T-cell (primary cell): ENCODE measurements at regions not wholly inside any gene's neighbourhood (a gene's known extent, or its start where the extent isn't known, plus 50 kb on each side); places are given as distances from the start of the nearest gene placed in this dataset.

Source experiments
- ATAC-seq, 4 experiments: fragments of 200-7000 bp in 3 of 4; fragments of 150-1000 bp in 1 of 4; cut with Tn5 transposase; replicated peaks in 1 of 4; 1 replicate in 3 of 4; 2 replicates in 1 of 4; pipeline ENCODE4 v1.10.0; 2021; ENCODE audit warnings: moderate library complexity in 3 of 4, mild to moderate bottlenecking in 2 of 4, moderate number of reproducible peaks in 1 of 4
- CTCF ChIA-PET, 2 donors: fragments of 300-600 bp; sonication (Branson Sonifier 250); formaldehyde crosslinking; loops; one replicate each; lab custom pipeline; 2022; ENCODE audit warnings: antibody characterized with exemption in 2 of 2; lab: Charles Lee
- POLR2A ChIA-PET, 2 donors: fragments of 300-600 bp; sonication (Branson Sonifier 250); formaldehyde crosslinking; loops; one replicate each; lab custom pipeline; 2022; ENCODE audit warnings: antibody characterized with exemption in 2 of 2; lab: Charles Lee
- DNase-seq, 35 experiments: peaks; one replicate each; pipeline versions ENCODE4 v3.0.0 to v3.0.0-alpha.2; 2013 to 2023
- H3K27ac ChIP-seq: one replicate; pipeline ENCODE4 v1.5.1; 2013; ENCODE audit warnings: low read length
- H3K27me3 ChIP-seq, 2 experiments: replicated peaks in 1 of 2; 1 replicate in 1 of 2; 2 replicates in 1 of 2; pipeline versions ENCODE4 v1.6.1 to v1.7.0; 2013; ENCODE audit warnings: low read length in 1 of 2, mixed read lengths in 1 of 2; ENCODE audit not compliant: control insufficient read depth in 2 of 2, insufficient read depth in 2 of 2; ENCODE audit errors: extremely low read depth in 1 of 2
- H3K36me3 ChIP-seq, 2 donors: 1 replicate in 1 of 2; 2 replicates in 1 of 2; pipeline versions ENCODE4 v1.6.1 to v1.7.0; 2013; ENCODE audit warnings: low read length in 1 of 2; ENCODE audit not compliant: control insufficient read depth in 2 of 2, insufficient read depth in 1 of 2; ENCODE audit errors: extremely low read depth in 1 of 2
- H3K4me1 ChIP-seq, 2 experiments: 1 replicate in 1 of 2; 2 replicates in 1 of 2; pipeline versions ENCODE4 v1.6.1 to v1.7.0; 2013; ENCODE audit warnings: low read length in 2 of 2, mixed read lengths in 1 of 2; ENCODE audit not compliant: insufficient read depth in 2 of 2, control insufficient read depth in 1 of 2; ENCODE audit errors: extremely low read depth in 1 of 2
- H3K4me3 ChIP-seq, 2 donors: 1 replicate in 1 of 2; 2 replicates in 1 of 2; pipeline versions ENCODE4 v1.5.1 to v1.7.0; 2013; ENCODE audit warnings: mild to moderate bottlenecking in 2 of 2, low read length in 1 of 2, moderate library complexity in 1 of 2; ENCODE audit not compliant: control insufficient read depth in 1 of 2; ENCODE audit errors: extremely low read depth in 1 of 2
- H3K9me3 ChIP-seq: 2 replicates; pipeline ENCODE4 v1.7.0; 2013
- H3K27ac Mint-ChIP-seq, 2 donors: one replicate each; pipeline ENCODE4 v1.8.0; 2020 to 2021; ENCODE audit warnings: mild to moderate bottlenecking in 2 of 2, mixed read lengths in 2 of 2
- H3K27me3 Mint-ChIP-seq, 2 donors: one replicate each; pipeline ENCODE4 v1.8.0; 2021 to 2022; ENCODE audit warnings: mixed read lengths in 2 of 2
- H3K36me3 Mint-ChIP-seq: one replicate; pipeline ENCODE4 v1.8.0; 2021; ENCODE audit warnings: mixed read lengths
- H3K4me1 Mint-ChIP-seq, 3 donors: one replicate each; pipeline ENCODE4 v1.8.0; 2020 to 2022; ENCODE audit warnings: mixed read lengths in 3 of 3, mild to moderate bottlenecking in 1 of 3
- H3K4me3 Mint-ChIP-seq, 3 donors: one replicate each; pipeline ENCODE4 v1.8.0; 2020 to 2022; ENCODE audit warnings: mild to moderate bottlenecking in 3 of 3, mixed read lengths in 3 of 3, moderate library complexity in 3 of 3
- H3K9me3 Mint-ChIP-seq, 3 donors: one replicate each; pipeline ENCODE4 v1.8.0; 2020 to 2022; ENCODE audit warnings: mixed read lengths in 3 of 3
- WGBS: methylation state at CpG from one replicate; pipeline ENCODE4 v1.1.5; 2013; ENCODE audit warnings: missing lambda C conversion rate; ENCODE audit not compliant: insufficient coverage; 5-methylcytosine and 5-hydroxymethylcytosine counted together

DNA sequence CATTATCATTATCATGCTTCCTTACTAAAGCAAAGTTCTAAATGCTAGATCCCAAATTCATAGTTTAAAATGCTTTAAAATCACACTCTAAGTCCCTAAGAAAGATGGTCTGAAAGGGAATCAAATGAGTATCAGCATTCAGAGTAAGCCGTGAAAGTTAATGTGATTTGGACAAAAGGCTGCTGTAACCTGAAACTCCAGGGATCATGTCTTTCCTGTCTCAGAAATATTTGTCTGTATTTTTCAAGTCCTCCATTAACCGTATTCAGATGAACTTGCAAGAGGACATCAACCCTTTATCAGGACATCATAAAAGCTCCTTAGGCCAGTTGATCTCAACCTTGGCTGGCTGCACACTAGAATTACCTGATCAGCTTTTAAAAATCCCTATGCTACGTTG, 324.3 kb upstream of the PKDCC start:
- Mint-ChIP-seq H3K4me1 (peaks cover 3 to 5% (median 3%) of the 10 kb centered on the region in 3 donors), H3K27ac (no peak overlapping the region), H3K9me3 (no peaks in the 10 kb centered on the region), H3K27me3 (peaks cover 0 to 5% of the 10 kb centered on the region in 2 donors), H3K4me3 (no peak overlapping the region), H3K36me3 (no peaks in the 10 kb centered on the region)
- WGBS = 89% methylated on average over 3 of the region's 3 CpGs
- Histone ChIP-seq H3K9me3 (no peaks in the 10 kb centered on the region), H3K36me3 (no peaks in the 10 kb centered on the region), H3K27ac (no peak overlapping the region), H3K4me3 (no peak overlapping the region), H3K27me3 (no peaks in the 10 kb centered on the region), H3K4me1 (no peaks in the 10 kb centered on the region)
- ChIA-PET CTCF (no interaction called here), POLR2A (no interaction called here)
- DNase-seq = no peak
- no peak for ATAC-seq

DNA sequence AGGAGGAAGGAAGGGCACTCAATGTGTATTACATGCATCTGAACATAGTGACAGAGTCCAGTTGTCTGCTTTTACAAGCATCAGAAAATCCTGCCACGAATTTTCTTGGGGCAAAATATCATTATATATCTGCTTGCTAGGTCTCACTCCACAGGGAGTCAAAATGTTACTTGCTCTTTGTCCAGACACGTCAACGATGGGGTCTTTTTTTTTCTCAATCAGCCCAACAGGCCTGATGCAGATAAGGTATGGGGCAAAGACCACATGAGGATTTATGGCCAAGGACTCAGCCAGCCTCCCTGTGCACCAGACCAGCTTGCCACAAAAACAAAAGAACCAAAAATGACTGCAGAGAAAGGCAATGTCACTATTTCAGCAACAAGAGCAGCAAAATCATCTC, 323.4 kb upstream of the PKDCC start:
- Mint-ChIP-seq H3K27ac (no peak overlapping the region), H3K4me1 (peaks cover 3 to 5% (median 3%) of the 10 kb centered on the region in 3 donors), H3K27me3 (peaks cover 0 to 5% of the 10 kb centered on the region in 2 donors), H3K4me3 (no peak overlapping the region), H3K9me3 (no peaks in the 10 kb centered on the region), H3K36me3 (no peaks in the 10 kb centered on the region)
- ChIA-PET POLR2A (no interaction called here), CTCF (no interaction called here)
- peaks cover 0 to under 1% of the 10 kb centered on the region in 2 experiments for H3K27me3 ChIP-seq
- 48% methylated on average over 3 of the region's 3 CpGs for WGBS
- H3K27ac ChIP-seq = no peak overlapping the region
- no peaks in the 10 kb centered on the region for H3K4me1 ChIP-seq
- H3K36me3 ChIP-seq = no peaks in the 10 kb centered on the region
- H3K4me3 ChIP-seq = no peak overlapping the region
- ATAC-seq (no peak), DNase-seq (no peak)
- no peaks in the 10 kb centered on the region for H3K9me3 ChIP-seq

DNA sequence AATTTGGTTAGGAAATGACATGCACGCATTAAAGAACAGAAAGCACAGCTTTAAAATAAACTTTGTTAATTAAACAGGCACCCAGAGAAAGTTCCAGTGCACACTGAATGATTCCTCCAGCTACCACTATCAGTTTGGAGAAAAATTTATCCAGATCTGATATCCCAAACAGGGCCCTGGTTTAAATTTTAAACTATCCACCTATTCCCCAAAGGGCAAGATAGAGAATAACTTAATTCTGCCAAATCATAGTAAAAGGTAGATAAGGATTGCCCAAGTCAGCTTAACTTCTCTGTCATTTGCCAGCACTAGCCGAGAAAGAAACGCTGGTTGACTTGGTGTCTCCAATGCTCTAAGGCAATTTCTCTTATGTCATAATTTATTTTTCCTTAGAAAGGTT, 321.9 kb upstream of the PKDCC start:
- Mint-ChIP-seq H3K4me3 (no peak overlapping the region), H3K27me3 (peaks cover 0 to 12% of the 10 kb centered on the region in 2 donors), H3K36me3 (no peaks in the 10 kb centered on the region), H3K9me3 (no peaks in the 10 kb centered on the region), H3K27ac (no peak overlapping the region), H3K4me1 (peaks cover 0 to 2% (median 0%) of the 10 kb centered on the region in 3 donors)
- Histone ChIP-seq H3K27me3 (peaks cover 0 to 5% of the 10 kb centered on the region in 2 experiments), H3K4me1 (no peaks in the 10 kb centered on the region), H3K9me3 (no peaks in the 10 kb centered on the region), H3K27ac (no peak overlapping the region), H3K4me3 (no peak overlapping the region), H3K36me3 (no peaks in the 10 kb centered on the region)
- no peak for DNase-seq
- ChIA-PET CTCF (no interaction called here), POLR2A (no interaction called here)
- ATAC-seq = no peak
- WGBS = no CpG with 5 or more reads among the region's 3 CpGs

DNA sequence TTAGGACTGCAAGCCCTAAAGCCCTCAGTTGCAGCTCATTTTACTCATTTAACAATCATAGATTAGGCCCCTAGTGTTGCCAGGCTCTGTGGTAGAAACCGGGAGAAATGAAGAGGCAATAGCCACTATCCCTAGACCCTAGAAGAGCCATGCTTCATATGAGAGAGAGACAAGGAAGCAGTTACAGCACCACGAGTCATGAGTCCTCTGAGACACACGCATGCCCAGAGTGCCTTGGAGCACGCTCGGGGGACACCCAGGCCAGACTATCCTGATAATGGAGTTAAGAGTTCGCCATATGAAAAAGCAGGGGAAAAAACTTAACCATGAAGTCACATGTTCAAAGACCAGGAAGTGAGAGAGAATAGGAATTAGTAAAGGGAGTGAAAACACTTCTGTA, 321.5 kb upstream of the PKDCC start:
- Histone ChIP-seq H3K4me1 (no peaks in the 10 kb centered on the region), H3K4me3 (no peak overlapping the region), H3K27ac (no peak overlapping the region), H3K27me3 (peaks cover 0 to 5% of the 10 kb centered on the region in 2 experiments), H3K9me3 (no peaks in the 10 kb centered on the region), H3K36me3 (no peaks in the 10 kb centered on the region)
- CTCF ChIA-PET = no interaction called here
- Mint-ChIP-seq H3K36me3 (no peaks in the 10 kb centered on the region), H3K9me3 (no peaks in the 10 kb centered on the region), H3K4me1 (no peaks in the 10 kb centered on the region), H3K4me3 (no peak overlapping the region), H3K27me3 (peaks cover 0 to 11% of the 10 kb centered on the region in 2 donors), H3K27ac (no peak overlapping the region)
- 91% methylated on average over 4 of the region's 6 CpGs for WGBS
- DNase-seq (no peak), ATAC-seq (no peak)
- POLR2A ChIA-PET = no interaction called here

DNA sequence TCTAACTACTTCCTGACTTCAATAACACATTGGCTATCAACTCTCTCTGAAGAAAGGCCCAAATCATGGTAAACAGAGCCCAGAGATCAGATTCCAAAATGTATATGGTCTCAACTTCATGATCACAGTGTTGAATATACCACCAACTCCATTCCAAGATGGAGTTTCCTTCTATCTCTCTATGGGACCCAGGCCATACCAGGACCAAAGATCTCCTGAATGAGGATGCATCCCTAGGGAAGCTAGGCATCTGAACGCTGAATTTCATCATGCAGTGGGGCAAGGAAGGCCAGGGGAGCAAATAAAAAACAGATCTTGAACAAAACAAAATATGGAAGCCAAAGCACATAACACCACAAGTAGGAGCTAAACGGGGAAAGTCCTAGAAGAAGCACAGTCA, 320.7 kb upstream of the PKDCC start:
- no peaks in the 10 kb centered on the region for H3K36me3 Mint-ChIP-seq
- POLR2A ChIA-PET = no interaction called here
- Histone ChIP-seq H3K4me3 (no peak overlapping the region), H3K27ac (no peak overlapping the region), H3K9me3 (no peaks in the 10 kb centered on the region), H3K36me3 (no peaks in the 10 kb centered on the region), H3K4me1 (no peaks in the 10 kb centered on the region), H3K27me3 (peaks cover 0 to 5% of the 10 kb centered on the region in 2 experiments)
- DNase-seq (no peak), ATAC-seq (no peak)
- WGBS = no CpG with 5 or more reads among the region's 2 CpGs
- H3K4me3 Mint-ChIP-seq = no peak overlapping the region
- H3K27ac Mint-ChIP-seq = no peak overlapping the region
- H3K4me1 Mint-ChIP-seq = no peaks in the 10 kb centered on the region
- peaks cover 3 to 16% of the 10 kb centered on the region in 2 donors for H3K27me3 Mint-ChIP-seq
- H3K9me3 Mint-ChIP-seq = no peaks in the 10 kb centered on the region
- CTCF ChIA-PET = no interaction called here

DNA sequence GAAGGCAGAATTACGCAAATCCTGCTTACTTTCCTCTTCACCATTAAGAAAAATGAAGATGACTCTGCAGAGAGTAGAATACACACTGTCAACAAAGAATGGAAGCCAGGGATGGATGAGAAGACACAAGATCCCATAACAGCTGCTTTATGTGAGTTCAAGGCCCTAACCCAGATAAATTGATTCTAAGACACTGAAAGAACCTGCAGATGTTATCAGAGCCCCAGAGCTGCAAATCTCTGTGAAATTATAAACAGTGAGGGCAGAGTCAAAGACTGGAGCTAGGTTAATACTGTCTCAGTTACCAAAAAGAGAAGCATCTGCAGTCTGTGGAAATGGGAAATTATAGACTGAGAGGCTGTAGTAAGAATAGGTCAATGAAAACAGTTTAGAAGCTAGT, 320.1 kb upstream of the PKDCC start:
- Mint-ChIP-seq H3K4me3 (no peak overlapping the region), H3K4me1 (no peaks in the 10 kb centered on the region), H3K27ac (no peak overlapping the region), H3K36me3 (no peaks in the 10 kb centered on the region), H3K27me3 (peaks cover 5 to 20% of the 10 kb centered on the region in 2 donors), H3K9me3 (no peaks in the 10 kb centered on the region)
- POLR2A ChIA-PET = no interaction called here
- DNase-seq = no peak
- Histone ChIP-seq H3K36me3 (no peaks in the 10 kb centered on the region), H3K4me1 (no peaks in the 10 kb centered on the region), H3K27ac (no peak overlapping the region), H3K27me3 (peaks cover 0 to 5% of the 10 kb centered on the region in 2 experiments), H3K9me3 (no peaks in the 10 kb centered on the region), H3K4me3 (no peak overlapping the region)
- WGBS = no CpG with 5 or more reads among the region's 1 CpG
- CTCF ChIA-PET = interaction anchor here in 1 of 2 donors (0.6 kb wide), 1 partner anchor 41 kb away, joined by 3 read pairs; no protein-coding TSS in a partner anchor
- no peak for ATAC-seq

DNA sequence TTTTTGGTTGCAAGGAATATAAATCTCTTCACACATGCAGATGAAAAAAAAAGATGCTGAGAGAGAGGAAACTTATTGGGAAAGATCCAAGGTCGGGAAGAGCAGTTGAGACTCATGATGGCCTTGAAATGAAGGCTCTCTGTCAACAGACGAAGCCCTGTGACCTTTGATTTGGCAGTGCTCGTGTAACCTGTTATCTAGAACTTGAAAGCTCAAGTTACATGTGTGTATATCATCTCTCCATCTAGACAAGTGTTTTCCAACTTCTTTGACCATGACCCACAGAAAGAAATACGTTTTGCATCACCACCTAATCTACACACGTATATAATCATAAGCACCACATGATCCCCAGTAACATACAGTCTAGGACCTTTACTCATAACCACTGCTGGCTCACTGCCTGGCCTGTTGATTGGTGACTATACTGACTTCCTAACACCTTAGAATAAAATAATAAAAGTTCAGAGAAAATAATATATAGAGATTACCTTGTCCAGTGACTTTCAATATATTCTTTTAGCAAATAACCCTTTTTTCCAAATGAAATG, 319.0 kb upstream of the PKDCC start:
- ChIA-PET CTCF (no interaction called here), POLR2A (no interaction called here)
- Histone ChIP-seq H3K27ac (no peak overlapping the region), H3K9me3 (no peaks in the 10 kb centered on the region), H3K4me3 (no peak overlapping the region), H3K27me3 (peaks cover 0 to 5% of the 10 kb centered on the region in 2 experiments), H3K4me1 (no peaks in the 10 kb centered on the region), H3K36me3 (no peaks in the 10 kb centered on the region)
- ATAC-seq (no peak), DNase-seq (no peak)
- no peaks in the 10 kb centered on the region for H3K9me3 Mint-ChIP-seq
- whole genome bisulfite sequencing = no CpG with 5 or more reads among the region's 5 CpGs
- H3K27ac Mint-ChIP-seq = no peak overlapping the region
- H3K36me3 Mint-ChIP-seq = no peaks in the 10 kb centered on the region
- H3K4me3 Mint-ChIP-seq = no peak overlapping the region
- peaks cover 6 to 20% of the 10 kb centered on the region in 2 donors for H3K27me3 Mint-ChIP-seq
- no peaks in the 10 kb centered on the region for H3K4me1 Mint-ChIP-seq
